ENCODE measurements at regions not wholly inside any gene's neighbourhood (a gene's known extent, or its start where the extent isn't known, plus 50 kb on each side); places are given as distances from the start of the nearest gene placed in this dataset.

- TF ChIP-seq PATZ1 (tag by site-specific recombination; IDR thresholded peaks at IDR 0.05) (no peak), OSR2 (tag by site-specific recombination; IDR thresholded peaks at IDR 0.05) (no peak), ZNF10 (tag by site-specific recombination; IDR thresholded peaks at IDR 0.05) (no peak), ZNF19 (tag by site-specific recombination; IDR thresholded peaks at IDR 0.05; ENCODE audit: low read depth) (no peak), YY1 (tag by site-specific recombination; IDR thresholded peaks at IDR 0.05) (no peak), CTCF (tag by site-specific recombination; IDR thresholded peaks at IDR 0.05) (no peak), ZNF571 (tag by site-specific recombination; IDR thresholded peaks at IDR 0.05) (no peak), AEBP2 (tag by site-specific recombination; IDR thresholded peaks at IDR 0.05; ENCODE audit: borderline replicate concordance) (no peak), FEZF1 (tag by site-specific recombination; IDR thresholded peaks at IDR 0.05) (no peak), ZFP41 (tag by site-specific recombination; IDR thresholded peaks at IDR 0.05; ENCODE audit: borderline replicate concordance) (no peak), PBX3 (CRISPR knock-in tag; IDR thresholded peaks at IDR 0.05) (no peak), KLF9 (tag by site-specific recombination; IDR thresholded peaks at IDR 0.05; ENCODE audit: low read depth) (no peak), BCL11A (tag by site-specific recombination; IDR thresholded peaks at IDR 0.05; ENCODE audit: low read depth) (no peak), ZNF148 (tag by site-specific recombination; IDR thresholded peaks at IDR 0.05; ENCODE audit: borderline replicate concordance) (no peak)
Observed at GRCh38 chr21:15592271-15592860, 137.4 kb upstream of the USP25 start.

Measured in HEK293 (cell line).